Coronary artery (tissue), 2 donors: ENCODE measurements at regions not wholly inside any gene's neighbourhood (a gene's known extent, or its start where the extent isn't known, plus 50 kb on each side); places are given as distances from the start of the nearest gene placed in this dataset.

Experiments
- DNase-seq: peaks from one replicate; pipeline ENCODE4 v3.0.0-alpha.2; 2017; ENCODE audit warnings: low spot score
- H3K27ac ChIP-seq, 2 donors: fragments of 200-600 bp; sonication (generic); one replicate each; pipeline ENCODE4 v1.5.1; 2016 to 2019
- H3K4me3 ChIP-seq: fragments of 200-600 bp; sonication (generic); 2 replicates; pipeline ENCODE4 v1.5.1; 2016; ENCODE audit warnings: mild to moderate bottlenecking, moderate library complexity
- TF ChIP-seq, protein P1 (sequence below): fragments of 200-600 bp; sonication (generic); IDR thresholded peaks from one replicate; pipeline ENCODE4 v1.5.1; 2019; ENCODE audit warnings: antibody characterized with exemption

DNA sequence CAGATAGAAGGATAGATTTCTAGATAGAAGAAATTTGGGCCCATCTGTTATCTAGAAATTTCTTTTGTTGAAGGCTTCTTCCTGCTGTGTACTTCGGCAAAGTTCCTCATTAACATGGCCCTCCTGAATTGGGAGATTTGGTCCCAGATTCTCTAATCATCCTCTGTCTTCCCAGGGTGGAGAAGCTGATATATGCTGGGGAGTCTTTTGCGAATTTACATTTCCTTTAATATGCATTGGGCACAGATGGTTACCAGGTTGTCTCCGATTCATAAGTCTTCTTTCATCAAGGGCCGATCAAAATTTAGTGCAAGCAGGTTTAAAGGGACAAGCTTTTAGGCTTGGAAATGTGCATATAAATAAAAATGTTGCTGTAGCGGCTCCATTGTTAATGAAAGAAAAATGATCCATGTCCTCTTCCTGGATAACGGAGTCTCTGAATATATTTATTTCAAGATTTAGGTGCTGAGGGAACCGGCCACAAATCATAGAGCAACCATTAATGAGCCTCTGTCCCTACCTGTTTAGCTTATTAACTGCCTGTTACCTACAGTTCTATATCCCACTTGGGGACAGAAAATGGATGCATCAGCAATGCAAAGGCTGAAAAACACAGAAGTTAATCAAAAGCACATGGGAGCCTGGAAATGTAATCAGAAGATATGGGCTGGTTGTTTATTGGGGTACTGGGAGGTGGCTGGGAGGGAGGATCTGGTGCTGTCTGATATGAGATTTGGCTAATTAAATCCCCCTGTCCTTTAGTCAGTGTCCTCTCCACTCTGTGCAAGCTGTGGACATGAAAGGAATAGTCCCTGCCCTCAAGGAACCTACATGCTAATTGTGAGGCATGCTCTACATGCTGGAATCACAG lies 234.7 kb downstream of the MAN2A1 start:
- no peak for DNase-seq
- no peak overlapping the region for H3K4me3 ChIP-seq
- H3K27ac ChIP-seq: no peak overlapping the region
- TF ChIP-seq, protein P1, sequence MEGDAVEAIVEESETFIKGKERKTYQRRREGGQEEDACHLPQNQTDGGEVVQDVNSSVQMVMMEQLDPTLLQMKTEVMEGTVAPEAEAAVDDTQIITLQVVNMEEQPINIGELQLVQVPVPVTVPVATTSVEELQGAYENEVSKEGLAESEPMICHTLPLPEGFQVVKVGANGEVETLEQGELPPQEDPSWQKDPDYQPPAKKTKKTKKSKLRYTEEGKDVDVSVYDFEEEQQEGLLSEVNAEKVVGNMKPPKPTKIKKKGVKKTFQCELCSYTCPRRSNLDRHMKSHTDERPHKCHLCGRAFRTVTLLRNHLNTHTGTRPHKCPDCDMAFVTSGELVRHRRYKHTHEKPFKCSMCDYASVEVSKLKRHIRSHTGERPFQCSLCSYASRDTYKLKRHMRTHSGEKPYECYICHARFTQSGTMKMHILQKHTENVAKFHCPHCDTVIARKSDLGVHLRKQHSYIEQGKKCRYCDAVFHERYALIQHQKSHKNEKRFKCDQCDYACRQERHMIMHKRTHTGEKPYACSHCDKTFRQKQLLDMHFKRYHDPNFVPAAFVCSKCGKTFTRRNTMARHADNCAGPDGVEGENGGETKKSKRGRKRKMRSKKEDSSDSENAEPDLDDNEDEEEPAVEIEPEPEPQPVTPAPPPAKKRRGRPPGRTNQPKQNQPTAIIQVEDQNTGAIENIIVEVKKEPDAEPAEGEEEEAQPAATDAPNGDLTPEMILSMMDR: no peak

DNA sequence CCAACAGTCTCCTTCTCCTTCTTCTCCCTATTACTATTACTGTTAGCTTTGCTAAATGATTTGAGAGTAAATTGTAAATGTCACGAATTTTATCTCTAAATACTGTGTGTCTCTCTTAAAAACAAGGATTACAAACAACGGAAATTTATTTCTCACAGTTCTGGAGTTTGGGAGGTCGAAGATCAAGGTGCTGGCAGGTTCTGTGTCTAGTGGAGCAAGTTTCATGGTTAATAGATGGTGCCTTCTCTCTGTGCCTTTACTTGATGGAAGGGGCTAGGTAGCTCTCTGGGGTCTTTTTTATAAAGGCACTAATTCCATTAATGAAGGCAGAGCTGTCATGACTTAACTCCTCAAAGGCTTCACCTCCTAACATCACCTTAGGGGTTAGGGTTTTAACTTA lies 237.9 kb downstream of the MAN2A1 start:
- no peak for DNase-seq
- Histone ChIP-seq H3K4me3 (no peak overlapping the region), H3K27ac (no peak overlapping the region)
- TF ChIP-seq, protein P1: no peak

DNA sequence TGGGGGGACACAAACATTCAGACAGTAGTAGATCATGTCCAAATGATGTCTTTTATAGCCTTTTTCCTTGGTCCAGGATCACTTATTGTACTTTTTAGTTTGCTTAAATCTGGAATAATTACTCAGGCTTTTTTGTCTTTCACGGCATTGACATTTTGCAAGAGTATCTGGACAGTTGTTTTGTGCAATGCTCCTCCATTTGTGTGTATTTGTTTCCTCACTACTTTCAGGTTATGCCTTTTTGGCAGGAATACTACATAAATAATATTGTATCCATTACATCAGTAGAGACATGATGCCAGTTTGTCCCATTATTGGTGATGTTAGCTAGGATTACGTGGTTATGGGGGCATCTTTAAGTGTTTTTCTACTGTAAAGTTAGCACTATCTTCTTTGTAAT lies 238.3 kb downstream of the MAN2A1 start:
- Histone ChIP-seq H3K27ac (no peak overlapping the region), H3K4me3 (no peak overlapping the region)
- TF ChIP-seq, protein P1: no peak
- DNase-seq: no peak

DNA sequence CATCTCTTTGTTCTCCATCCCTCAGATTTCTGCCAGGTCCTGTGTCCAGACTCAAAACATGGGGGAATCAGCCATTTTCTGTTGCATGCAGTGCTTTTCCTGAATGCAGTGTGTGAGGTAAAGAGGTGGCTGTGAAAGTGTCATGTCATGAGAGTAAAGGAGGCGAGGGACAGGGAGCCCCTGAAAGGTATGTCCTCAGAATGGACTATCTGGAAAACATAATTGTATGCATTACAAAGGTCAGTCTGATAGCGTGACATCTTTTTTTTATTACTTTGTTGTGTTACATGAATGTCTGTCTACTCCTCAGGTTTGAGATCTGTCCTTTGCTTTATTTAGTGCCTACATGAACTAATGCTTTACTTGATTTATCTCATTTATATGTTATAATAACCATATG lies 239.1 kb downstream of the MAN2A1 start:
- TF ChIP-seq, protein P1: no peak
- Histone ChIP-seq H3K27ac (no peak overlapping the region), H3K4me3 (no peak overlapping the region)
- DNase-seq: no peak

DNA sequence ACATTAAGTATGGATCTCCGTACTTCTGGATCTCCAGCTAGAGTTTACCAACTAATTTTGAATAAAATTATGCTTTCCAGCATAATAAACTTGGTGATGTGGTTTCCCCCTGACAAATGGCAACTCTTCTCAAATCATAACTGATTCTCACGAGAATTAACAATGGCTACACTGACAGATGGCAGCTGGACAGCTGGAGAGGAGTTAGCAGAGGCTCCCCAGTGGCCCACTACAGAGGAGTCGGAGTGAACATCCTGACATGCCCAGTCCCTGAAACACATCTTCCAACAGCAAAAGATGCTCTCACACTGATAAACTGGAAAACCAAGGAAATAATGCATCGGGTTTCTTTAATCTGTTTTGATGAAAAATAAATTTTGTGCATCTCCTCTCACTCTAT lies 239.6 kb downstream of the MAN2A1 start:
- H3K27ac ChIP-seq: no peak overlapping the region
- H3K4me3 ChIP-seq: no peak overlapping the region
- DNase-seq: no peak
- TF ChIP-seq, protein P1: no peak

DNA sequence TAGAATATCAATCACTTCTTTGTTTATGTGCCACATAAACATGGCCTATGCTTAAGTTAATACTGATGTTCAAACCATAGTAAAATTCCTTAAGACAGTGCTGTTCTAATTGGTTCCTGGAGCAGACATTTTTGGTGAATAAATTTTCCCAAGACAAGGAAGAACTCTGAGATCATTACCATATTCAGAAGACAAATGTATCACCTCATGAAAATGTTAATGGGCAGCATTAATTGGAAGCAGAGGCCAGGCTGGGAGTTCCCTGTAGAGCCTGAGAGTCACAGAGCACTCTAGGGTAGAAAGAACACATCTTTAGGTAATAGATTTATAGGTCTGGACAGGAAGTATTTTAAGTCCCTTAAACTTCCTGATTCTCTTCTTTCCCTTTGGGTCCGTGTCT lies 240.2 kb downstream of the MAN2A1 start:
- no peak for DNase-seq
- TF ChIP-seq, protein P1: no peak
- Histone ChIP-seq H3K27ac (no peak overlapping the region), H3K4me3 (no peak overlapping the region)

DNA sequence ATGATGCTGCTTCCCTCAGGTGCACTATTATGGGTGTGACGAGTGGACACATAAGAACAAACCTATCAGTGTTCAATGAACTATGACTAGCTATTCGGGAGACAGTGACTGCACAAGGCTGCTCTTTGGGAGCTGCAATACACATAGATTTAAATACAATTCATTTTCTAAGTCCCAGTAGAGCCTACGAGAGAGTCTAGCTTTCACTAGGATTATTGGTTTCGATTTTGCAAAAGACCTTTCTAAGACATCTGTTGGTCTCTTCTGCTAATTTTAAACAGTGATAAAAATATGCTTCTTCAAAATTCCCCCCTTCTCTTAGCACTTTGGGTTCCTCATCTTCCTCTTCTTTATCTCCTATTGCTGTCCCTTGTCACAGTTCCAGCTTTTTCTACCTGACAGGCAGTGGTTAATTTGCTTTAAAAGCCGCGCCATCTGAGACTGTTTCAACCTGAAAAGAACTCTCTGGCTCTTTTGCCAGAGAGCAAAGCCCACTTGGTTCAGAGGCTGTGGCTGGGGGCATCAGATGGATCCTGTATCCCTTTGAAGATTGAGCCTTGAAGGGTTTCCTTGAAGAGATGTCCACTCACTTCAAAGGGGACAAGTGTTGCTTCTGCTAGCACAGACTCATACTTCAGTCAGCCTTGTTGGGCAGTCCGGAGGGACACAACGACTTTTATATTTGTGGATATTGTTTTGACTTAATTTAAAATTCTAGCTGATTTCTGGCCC lies 241.5 kb downstream of the MAN2A1 start:
- TF ChIP-seq, protein P1: no peak
- Histone ChIP-seq H3K4me3 (no peak overlapping the region), H3K27ac (no peak overlapping the region)
- no peak for DNase-seq
